ENCODE measurements at regions not wholly inside any gene's neighbourhood (a gene's known extent, or its start where the extent isn't known, plus 50 kb on each side); places are given as distances from the start of the nearest gene placed in this dataset.
"Not testable (repeated sequence)": the region's sequence is repeated elsewhere in the genome, so short reads cannot be mapped to it uniquely, and the experiment has no call there.

- Histone ChIP-seq H3K36me3 (ENCODE audit: insufficient read depth, low read length) (no peaks in the 10 kb centered on the region), H4K20me1 (ENCODE audit: insufficient read depth, low read length, poor library complexity, severe bottlenecking) (no peaks in the 10 kb centered on the region), H3F3A (ENCODE audit: low read depth) (no peaks in the 10 kb centered on the region), H3K4me1 (ENCODE audit: insufficient read depth, low read length, poor library complexity, severe bottlenecking) (no peaks in the 10 kb centered on the region), H3K79me2 (ENCODE audit: insufficient read depth, low read length) (no peaks in the 10 kb centered on the region), H3K4me3 (ENCODE audit: low read length, poor library complexity, severe bottlenecking) (no peak overlapping the region), H2AFZ (ENCODE audit: low read length) (no peak overlapping the region), H3K9ac (ENCODE audit: low read depth, low read length, poor library complexity, severe bottlenecking) (no peak overlapping the region), H3K27me3 (ENCODE audit: insufficient read depth, low read length, poor library complexity, severe bottlenecking) (no peaks in the 10 kb centered on the region), H3K9me2 (replicated peaks; ENCODE audit: low read depth, low read length) (no peaks in the 10 kb centered on the region), H3K9me3 (ENCODE audit: insufficient read depth, low read depth, low read length) (no peaks in the 10 kb centered on the region), H3K4me2 (ENCODE audit: low read depth, low read length, poor library complexity, severe bottlenecking) (no peak overlapping the region)
- TF ChIP-seq EZH2phosphoT487 (IDR thresholded peaks at IDR 0.05; ENCODE audit: borderline replicate concordance): no peak
- TF ChIP-seq, protein P1, sequence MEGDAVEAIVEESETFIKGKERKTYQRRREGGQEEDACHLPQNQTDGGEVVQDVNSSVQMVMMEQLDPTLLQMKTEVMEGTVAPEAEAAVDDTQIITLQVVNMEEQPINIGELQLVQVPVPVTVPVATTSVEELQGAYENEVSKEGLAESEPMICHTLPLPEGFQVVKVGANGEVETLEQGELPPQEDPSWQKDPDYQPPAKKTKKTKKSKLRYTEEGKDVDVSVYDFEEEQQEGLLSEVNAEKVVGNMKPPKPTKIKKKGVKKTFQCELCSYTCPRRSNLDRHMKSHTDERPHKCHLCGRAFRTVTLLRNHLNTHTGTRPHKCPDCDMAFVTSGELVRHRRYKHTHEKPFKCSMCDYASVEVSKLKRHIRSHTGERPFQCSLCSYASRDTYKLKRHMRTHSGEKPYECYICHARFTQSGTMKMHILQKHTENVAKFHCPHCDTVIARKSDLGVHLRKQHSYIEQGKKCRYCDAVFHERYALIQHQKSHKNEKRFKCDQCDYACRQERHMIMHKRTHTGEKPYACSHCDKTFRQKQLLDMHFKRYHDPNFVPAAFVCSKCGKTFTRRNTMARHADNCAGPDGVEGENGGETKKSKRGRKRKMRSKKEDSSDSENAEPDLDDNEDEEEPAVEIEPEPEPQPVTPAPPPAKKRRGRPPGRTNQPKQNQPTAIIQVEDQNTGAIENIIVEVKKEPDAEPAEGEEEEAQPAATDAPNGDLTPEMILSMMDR (conservative IDR thresholded peaks at IDR 0.05; ENCODE audit: low read length): no peak
Observed at GRCh38 chrX:23515028-23515427, 152.3 kb upstream of the PRDX4 start.

DNA sequence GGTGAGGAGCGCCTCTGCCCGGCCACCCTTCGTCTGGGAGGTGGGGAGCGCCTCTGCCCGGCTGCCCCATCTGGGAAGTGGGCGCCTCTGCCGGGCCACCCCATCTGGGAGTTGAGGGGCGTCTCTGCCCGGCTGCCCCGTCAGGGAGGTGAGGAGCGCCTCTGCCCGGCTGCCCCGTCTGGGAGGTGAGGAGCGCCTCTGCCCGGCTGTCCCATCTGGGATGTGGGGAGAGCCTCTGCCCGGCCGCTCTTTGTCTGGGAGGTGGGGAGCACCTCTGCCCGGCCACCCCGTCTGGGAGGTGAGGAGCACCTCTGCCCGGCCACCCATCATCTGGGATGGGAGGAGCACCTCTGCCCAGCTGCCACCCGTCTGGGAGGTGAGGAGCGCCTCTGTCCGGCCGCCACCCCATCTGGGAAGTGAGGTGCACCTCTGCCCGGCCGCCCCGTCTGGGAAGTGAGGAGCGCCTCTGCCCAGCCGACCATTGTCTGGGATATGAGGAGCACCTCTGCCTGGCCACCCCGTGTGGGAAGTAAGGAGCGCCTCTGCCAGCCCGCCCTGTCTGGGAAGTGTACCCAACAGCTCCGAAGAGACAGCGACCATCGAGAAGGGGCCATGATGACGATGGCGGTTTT lies 144.2 kb upstream of the PRDX4 start:
- H3K79me2 ChIP-seq (ENCODE audit: insufficient read depth, low read length); H3K4me1 ChIP-seq (ENCODE audit: insufficient read depth, low read length, poor library complexity, severe bottlenecking); H3K4me2 ChIP-seq (ENCODE audit: low read depth, low read length, poor library complexity, severe bottlenecking); H2AFZ ChIP-seq (ENCODE audit: low read length); H3K9ac ChIP-seq (ENCODE audit: low read depth, low read length, poor library complexity, severe bottlenecking); H3K36me3 ChIP-seq (ENCODE audit: insufficient read depth, low read length); H3K27me3 ChIP-seq (ENCODE audit: insufficient read depth, low read length, poor library complexity, severe bottlenecking); H3K9me3 ChIP-seq (ENCODE audit: insufficient read depth, low read depth, low read length); H3F3A ChIP-seq (ENCODE audit: low read depth); H4K20me1 ChIP-seq (ENCODE audit: insufficient read depth, low read length, poor library complexity, severe bottlenecking); H3K9me2 ChIP-seq (replicated peaks; ENCODE audit: low read depth, low read length); H3K4me3 ChIP-seq (ENCODE audit: low read length, poor library complexity, severe bottlenecking): not testable (repeated sequence)

DNA sequence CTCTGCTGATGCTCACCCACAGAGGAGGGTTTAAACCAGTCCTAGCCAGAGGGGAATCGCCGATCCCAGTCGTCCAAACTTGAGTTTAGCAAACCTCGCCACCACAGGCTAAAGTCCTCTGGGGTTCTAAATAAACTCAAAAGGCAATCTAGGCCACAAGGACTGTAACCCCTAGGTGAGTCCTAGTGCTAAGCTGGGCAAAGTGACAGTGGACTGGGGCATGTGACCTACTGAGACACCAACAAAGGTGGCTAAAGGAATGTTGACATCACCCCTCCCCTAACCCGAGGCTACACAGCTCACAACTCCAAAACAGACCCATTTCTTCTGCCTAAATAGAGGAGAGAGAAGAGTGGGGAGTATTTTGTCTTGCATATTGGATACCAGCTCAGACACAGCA lies 142.8 kb upstream of the PRDX4 start:
- no peak overlapping the region for H3K4me2 ChIP-seq (ENCODE audit: low read depth, low read length, poor library complexity, severe bottlenecking)
- no peaks in the 10 kb centered on the region for H3K79me2 ChIP-seq (ENCODE audit: insufficient read depth, low read length)
- no peaks in the 10 kb centered on the region for H3K9me3 ChIP-seq (ENCODE audit: insufficient read depth, low read depth, low read length)
- H3K27me3 ChIP-seq (ENCODE audit: insufficient read depth, low read length, poor library complexity, severe bottlenecking): no peaks in the 10 kb centered on the region
- H4K20me1 ChIP-seq (ENCODE audit: insufficient read depth, low read length, poor library complexity, severe bottlenecking): no peaks in the 10 kb centered on the region
- no peaks in the 10 kb centered on the region for H3F3A ChIP-seq (ENCODE audit: low read depth)
- TF ChIP-seq EZH2phosphoT487 (IDR thresholded peaks at IDR 0.05; ENCODE audit: borderline replicate concordance): no peak
- TF ChIP-seq, protein P1 (conservative IDR thresholded peaks at IDR 0.05; ENCODE audit: low read length): no peak
- no peaks in the 10 kb centered on the region for H3K9me2 ChIP-seq (replicated peaks; ENCODE audit: low read depth, low read length)
- H3K9ac ChIP-seq (ENCODE audit: low read depth, low read length, poor library complexity, severe bottlenecking): no peak overlapping the region
- no peak overlapping the region for H3K4me3 ChIP-seq (ENCODE audit: low read length, poor library complexity, severe bottlenecking)
- H3K36me3 ChIP-seq (ENCODE audit: insufficient read depth, low read length): no peaks in the 10 kb centered on the region
- no peaks in the 10 kb centered on the region for H3K4me1 ChIP-seq (ENCODE audit: insufficient read depth, low read length, poor library complexity, severe bottlenecking)
- H2AFZ ChIP-seq (ENCODE audit: low read length): no peak overlapping the region

DNA sequence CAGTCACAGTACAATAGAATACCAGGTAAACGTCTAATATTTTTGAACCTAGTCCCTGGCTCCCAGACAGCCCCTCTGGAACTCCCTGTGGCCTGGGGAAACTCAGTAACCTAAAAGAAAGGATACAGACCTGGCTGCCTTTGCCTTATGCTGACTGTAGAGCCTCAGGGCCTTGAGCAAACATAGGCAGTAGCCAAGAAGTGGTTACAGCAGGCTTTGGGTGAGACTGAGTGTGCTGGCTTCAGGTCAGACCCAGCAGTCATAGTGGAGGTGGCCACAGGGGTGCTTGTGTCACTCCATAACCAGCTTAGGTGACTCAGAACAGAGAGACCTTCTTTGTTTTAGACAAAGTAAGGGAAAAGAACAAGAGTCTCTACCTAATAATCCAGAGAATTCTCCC lies 141.8 kb upstream of the PRDX4 start:
- TF ChIP-seq EZH2phosphoT487 (IDR thresholded peaks at IDR 0.05; ENCODE audit: borderline replicate concordance): no peak
- TF ChIP-seq, protein P1 (conservative IDR thresholded peaks at IDR 0.05; ENCODE audit: low read length): no peak
- Histone ChIP-seq H3K9ac (ENCODE audit: low read depth, low read length, poor library complexity, severe bottlenecking) (no peak overlapping the region), H3K9me3 (ENCODE audit: insufficient read depth, low read depth, low read length) (no peaks in the 10 kb centered on the region), H2AFZ (ENCODE audit: low read length) (no peak overlapping the region), H4K20me1 (ENCODE audit: insufficient read depth, low read length, poor library complexity, severe bottlenecking) (no peaks in the 10 kb centered on the region), H3K79me2 (ENCODE audit: insufficient read depth, low read length) (no peaks in the 10 kb centered on the region), H3K4me2 (ENCODE audit: low read depth, low read length, poor library complexity, severe bottlenecking) (no peak overlapping the region), H3K9me2 (replicated peaks; ENCODE audit: low read depth, low read length) (no peaks in the 10 kb centered on the region), H3K4me3 (ENCODE audit: low read length, poor library complexity, severe bottlenecking) (no peak overlapping the region), H3F3A (ENCODE audit: low read depth) (no peaks in the 10 kb centered on the region), H3K36me3 (ENCODE audit: insufficient read depth, low read length) (no peaks in the 10 kb centered on the region), H3K4me1 (ENCODE audit: insufficient read depth, low read length, poor library complexity, severe bottlenecking) (no peaks in the 10 kb centered on the region), H3K27me3 (ENCODE audit: insufficient read depth, low read length, poor library complexity, severe bottlenecking) (no peaks in the 10 kb centered on the region)
